GM18499 (cell line): ENCODE measurements at regions not wholly inside any gene's neighbourhood (a gene's known extent, or its start where the extent isn't known, plus 50 kb on each side); places are given as distances from the start of the nearest gene placed in this dataset.

Experiments
- ATAC-seq: cut with Tn5 transposase; IDR thresholded peaks from one replicate; pipeline ENCODE4 v1.9.1; 2021; ENCODE audit warnings: moderate number of reproducible peaks; ENCODE audit not compliant: insufficient read depth, unreplicated experiment

- ATAC-seq: no peak
Measured at GRCh38 chr17:71655542-71655941, 465.3 kb upstream of the SOX9 start.

DNA sequence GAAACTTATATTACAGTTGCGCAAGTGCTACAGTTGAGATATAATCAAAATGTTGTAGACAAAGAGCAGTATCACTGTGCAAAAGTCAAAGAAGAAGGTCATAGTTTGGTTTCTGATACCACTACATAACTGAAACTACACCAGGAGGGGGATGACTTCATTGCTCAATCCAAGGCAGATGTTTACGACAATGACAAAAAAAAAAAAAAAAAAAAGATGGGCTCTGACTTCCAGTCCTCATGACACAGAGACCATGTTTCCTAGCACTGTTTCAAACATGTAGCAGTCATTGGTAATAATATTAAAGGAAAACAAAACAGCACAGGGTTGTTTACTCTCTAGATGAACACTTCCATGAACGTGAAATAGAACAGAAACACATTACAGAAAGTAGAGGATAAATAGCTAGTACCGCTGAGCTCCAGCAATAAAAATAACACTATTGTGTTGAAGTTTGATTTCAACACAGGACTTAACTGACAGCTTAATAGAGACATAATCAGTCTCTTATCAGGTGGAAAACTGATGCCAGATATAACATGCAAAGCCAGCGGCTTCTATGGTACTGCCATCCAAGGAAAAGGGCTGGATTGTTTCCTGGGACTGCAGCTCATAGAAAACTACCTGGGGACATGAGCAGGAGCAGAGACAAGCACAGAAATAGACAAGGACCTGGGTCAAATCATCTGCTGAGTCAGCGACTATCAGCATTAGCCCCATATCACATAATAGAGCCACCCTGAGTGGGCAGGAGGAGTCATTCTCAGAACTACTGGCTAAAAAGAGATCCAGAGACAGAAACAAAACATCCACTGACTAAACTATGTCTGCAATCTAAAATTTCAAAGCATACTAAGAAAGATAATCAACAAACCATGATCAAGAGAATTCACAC is 463.6 kb upstream of the SOX9 start:
- ATAC-seq: no peak

- no peak for ATAC-seq
Measured at GRCh38 chr17:71658996-71659395, 461.8 kb upstream of the SOX9 start.

DNA sequence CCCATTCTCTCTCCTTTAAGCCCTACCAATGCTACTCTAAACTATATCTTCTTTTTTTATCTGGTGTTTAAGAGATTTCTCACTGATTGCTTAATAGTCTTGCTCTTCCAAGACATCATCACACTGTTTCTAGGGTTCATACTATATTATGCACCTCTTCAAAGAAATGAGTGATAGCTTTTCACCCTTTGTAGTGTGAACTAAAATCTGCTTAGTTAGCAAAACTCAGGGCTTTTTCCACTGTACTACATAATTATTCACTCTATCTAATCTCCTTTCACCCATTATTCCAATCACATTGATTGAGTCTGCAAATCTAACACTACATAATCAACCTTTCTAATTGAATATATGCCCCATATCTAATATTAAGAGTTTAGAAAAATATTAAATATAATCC is 456.0 kb upstream of the SOX9 start:
- ATAC-seq: no peak

DNA sequence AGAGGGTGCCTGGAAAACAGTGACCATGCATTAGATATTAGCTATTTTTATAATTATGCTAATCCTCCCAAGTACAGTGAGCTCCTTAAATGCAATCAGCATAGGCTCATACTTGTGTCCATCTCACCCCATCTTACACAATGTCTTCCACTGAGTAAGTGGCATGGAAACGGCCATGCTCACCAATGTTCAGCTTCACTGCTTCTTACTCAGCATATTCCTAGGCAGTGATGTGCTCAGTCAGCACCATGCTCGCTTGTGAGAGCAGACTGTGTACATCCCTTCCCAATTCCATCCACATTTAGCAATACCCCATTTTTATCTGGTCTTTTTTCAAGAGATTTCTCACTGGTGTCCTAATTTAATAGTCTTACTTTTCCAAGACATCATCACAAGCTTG is 454.8 kb upstream of the SOX9 start:
- no peak for ATAC-seq

DNA sequence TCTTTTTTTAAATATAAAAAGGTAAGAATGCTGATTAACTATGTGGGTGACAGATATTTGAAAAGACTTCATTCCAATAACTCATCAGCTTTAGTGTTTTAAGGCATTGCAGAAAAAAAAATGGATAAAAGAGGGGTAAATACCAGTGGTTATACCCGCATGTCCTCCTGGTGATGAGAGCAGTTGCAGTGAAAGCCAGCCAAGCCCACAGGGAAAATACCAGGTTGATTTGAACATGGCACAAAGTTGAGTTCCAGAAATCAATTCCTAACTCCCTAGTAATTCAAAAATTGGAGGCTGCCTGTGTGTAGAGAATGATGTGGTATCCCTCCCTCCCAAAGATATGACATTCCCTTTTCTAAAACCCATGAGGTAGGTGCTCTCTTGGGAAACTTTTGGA is 453.2 kb upstream of the SOX9 start:
- ATAC-seq: no peak

DNA sequence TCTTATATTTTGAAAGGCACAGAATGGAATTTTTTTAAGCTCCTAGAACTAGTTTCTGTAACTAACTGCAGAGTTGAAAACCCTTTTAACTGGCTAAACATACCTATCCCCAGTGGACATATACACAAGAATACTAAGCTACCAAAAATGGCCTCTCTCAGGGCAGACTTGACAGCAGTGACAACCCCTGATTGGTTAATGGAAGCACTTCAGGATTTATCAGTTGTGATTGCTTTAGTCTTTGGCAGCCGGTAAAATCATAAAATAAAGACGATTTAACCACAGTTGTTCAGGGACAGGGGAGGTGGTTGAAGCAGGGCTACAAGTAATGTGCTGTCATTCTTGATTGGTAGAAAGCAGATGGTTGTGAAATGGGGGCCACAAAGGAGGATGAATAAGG is 452.0 kb upstream of the SOX9 start:
- ATAC-seq: no peak

GRCh38 chr17:71677439-71677838 is 443.4 kb upstream of the SOX9 start:
- ATAC-seq: no peak

- ATAC-seq: no peak
Measured at GRCh38 chr17:71679832-71680231, 441.0 kb upstream of the SOX9 start.

- ATAC-seq: no peak
Measured at GRCh38 chr17:71681427-71682173, 439.2 kb upstream of the SOX9 start.

DNA sequence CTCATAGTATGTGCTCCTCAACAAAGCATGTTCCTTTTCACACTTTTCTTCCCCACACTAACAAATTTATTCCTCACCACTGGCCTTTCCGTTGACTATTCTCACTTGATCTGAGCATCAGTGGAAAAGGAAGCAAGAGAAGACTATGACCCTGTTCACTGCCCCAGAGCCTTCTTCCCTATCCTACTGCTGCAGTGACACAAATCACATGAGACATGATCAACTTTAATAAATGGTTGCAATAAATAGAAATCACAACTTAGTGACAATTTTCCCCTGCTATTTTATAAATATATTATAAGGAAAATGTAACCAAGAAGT is 438.7 kb upstream of the SOX9 start:
- no peak for ATAC-seq

DNA sequence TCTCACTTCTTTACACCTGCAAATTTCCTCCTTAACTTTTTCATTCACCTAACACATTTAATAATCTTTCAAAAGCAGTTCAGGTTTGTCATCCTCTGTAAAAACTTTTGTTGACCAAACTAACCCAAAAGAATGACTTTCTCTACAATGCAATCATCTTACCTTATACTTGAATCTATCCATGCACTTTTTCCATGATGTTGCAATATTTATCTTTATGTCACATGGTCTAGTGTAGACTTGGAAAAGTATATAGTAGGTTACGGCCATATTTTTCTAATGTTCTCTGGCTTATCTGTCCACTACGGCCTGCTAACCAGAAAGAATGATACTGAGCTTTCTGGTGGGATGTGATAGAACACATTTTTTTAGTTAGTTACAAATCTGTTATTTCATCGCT is 431.0 kb upstream of the SOX9 start:
- ATAC-seq: no peak

DNA sequence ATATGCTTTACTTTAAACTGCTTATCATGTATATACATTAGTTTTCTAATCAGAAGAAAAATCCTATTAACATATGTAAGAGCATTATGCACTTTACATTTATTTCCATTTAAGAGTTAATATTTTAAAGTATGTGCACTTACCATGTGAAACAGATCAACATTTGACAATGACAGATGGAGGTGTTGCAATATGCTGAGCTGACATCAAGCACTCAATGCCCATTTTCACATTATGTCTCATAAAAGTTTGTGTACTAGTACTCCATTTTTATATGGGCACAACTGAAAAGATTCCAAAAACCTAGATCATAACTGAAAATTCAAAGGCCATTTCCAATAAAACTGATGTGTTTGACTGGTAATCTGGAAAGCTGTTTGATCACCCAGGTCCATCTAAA is 420.9 kb upstream of the SOX9 start:
- ATAC-seq: no peak

DNA sequence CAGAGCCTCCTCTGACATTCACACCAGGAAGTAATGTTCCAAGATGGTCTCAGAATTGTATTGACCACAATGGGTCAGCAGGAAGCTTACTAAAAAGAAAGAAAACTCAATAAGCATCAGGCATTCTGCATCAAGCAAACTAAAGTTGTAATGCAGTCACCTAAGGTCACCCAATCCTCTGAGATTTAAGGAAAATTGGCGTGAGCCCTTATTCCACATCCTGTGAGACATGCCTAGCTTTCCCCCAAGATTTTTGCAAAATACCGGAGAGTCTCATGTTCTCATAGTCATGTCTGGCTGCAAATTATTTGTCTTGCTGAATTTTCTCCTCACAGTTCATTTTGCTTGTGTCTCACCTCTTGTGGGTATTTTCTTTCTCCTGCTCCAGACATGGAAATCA is 417.1 kb upstream of the SOX9 start:
- ATAC-seq: no peak

GRCh38 chr17:71709271-71709890 is 411.4 kb upstream of the SOX9 start:
- ATAC-seq: no peak

DNA sequence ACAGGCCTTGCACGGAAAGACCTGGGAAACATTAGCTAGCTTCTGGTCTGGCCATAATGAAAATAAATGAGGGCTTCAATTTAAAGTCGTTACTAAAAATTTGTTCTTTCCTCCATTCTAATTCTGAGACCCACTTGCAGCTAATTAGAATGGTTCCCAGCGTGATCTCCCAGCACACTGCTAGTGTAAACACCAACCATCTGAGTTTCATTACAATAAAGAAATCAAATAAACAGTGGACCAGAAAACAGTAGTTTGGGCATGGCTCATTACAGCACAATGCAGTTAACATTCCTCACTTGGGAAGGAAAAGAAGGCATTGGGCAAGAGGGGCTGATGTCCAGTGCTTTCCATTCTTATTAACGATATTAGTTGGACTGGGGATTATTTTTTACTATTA is 410.9 kb upstream of the SOX9 start:
- no peak for ATAC-seq

DNA sequence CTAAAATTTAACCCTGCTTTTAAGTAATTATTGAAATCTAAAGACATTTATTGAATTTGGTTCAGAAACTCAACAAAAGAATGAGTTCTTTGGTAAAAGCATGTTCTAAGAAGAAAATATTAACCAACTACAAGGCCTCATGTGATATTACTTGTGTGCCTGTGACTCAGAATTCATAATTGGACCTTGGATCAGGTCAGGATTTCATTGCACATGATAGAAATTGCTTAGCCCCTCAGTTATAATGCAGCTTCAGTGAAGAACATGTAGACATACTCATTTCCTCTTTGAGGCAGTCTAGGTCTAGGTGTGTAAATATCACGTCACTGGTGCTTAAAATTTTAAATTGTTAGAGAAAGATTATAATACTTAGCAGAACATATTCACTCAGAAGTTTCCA is 410.0 kb upstream of the SOX9 start:
- no peak for ATAC-seq

- no peak for ATAC-seq
Measured at GRCh38 chr17:71713846-71714245, 407.0 kb upstream of the SOX9 start.

DNA sequence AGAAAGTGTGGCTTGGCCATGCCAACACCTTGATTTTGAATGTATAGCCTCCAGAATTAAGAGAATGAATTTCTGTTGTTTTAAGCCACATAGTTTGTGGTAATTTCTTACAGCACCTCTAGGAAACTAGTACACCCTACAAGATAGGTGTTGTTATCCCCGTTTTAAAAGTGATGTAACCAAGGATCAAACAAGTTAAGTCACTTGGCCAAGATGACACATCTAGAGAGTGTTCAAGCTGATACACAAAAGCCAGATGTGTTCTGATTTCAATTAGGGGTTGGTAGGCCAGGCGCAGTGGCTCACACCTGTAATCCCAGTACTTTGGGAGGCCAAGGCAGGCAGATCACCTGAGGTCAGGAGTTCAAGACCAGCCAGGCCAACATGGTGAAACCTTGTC is 396.5 kb upstream of the SOX9 start:
- no peak for ATAC-seq

GRCh38 chr17:71725811-71726210 is 395.0 kb upstream of the SOX9 start:
- no peak for ATAC-seq

- ATAC-seq: no peak
Measured at GRCh38 chr17:71726341-71726740, 394.5 kb upstream of the SOX9 start.
